H9 (cell line): ENCODE measurements at regions not wholly inside any gene's neighbourhood (a gene's known extent, or its start where the extent isn't known, plus 50 kb on each side); places are given as distances from the start of the nearest gene placed in this dataset.

ENCODE experiments used
- DNase-seq: peaks from one replicate; pipeline ENCODE4 v3.0.0-alpha.2; 2017
- H2AFZ ChIP-seq: one replicate; pipeline ENCODE4 v1.6.1; 2013; ENCODE audit warnings: mild to moderate bottlenecking, low read length, control low read depth, moderate library complexity
- H2AK5ac ChIP-seq: 2 replicates; pipeline ENCODE4 v1.6.1; 2013; ENCODE audit warnings: low read length, control low read depth, mixed read lengths; ENCODE audit not compliant: insufficient read length
- H2BK120ac ChIP-seq: one replicate; pipeline ENCODE4 v1.6.1; 2013; ENCODE audit warnings: low read depth, mild to moderate bottlenecking, low read length, control low read depth, inconsistent platforms; ENCODE audit not compliant: poor library complexity, severe bottlenecking
- H2BK12ac ChIP-seq: 2 replicates; pipeline ENCODE4 v1.6.1; 2013; ENCODE audit warnings: low read length, control low read depth, mixed read lengths, low read depth; ENCODE audit not compliant: insufficient read length
- H2BK15ac ChIP-seq: 2 replicates; pipeline ENCODE4 v1.6.1; 2013; ENCODE audit warnings: low read depth, low read length, control low read depth
- H2BK20ac ChIP-seq: one replicate; pipeline ENCODE4 v1.6.1; 2013; ENCODE audit warnings: low read depth, mild to moderate bottlenecking, low read length, control low read depth, inconsistent platforms; ENCODE audit not compliant: poor library complexity, severe bottlenecking
- H2BK5ac ChIP-seq: 2 replicates; pipeline ENCODE4 v1.6.1; 2013; ENCODE audit warnings: low read length, control low read depth, mixed read lengths; ENCODE audit not compliant: insufficient read length
- H3K14ac ChIP-seq: 2 replicates; pipeline ENCODE4 v1.6.1; 2013; ENCODE audit warnings: low read length, control low read depth; ENCODE audit not compliant: insufficient read depth
- H3K18ac ChIP-seq: 2 replicates; pipeline ENCODE4 v1.6.1; 2013; ENCODE audit warnings: low read depth, mild to moderate bottlenecking, mixed read lengths, low read length, control low read depth; ENCODE audit not compliant: insufficient read length
- H3K23ac ChIP-seq: 2 replicates; pipeline ENCODE4 v1.6.1; 2013; ENCODE audit warnings: low read length, control low read depth, mixed read lengths, low read depth; ENCODE audit not compliant: insufficient read length
- H3K23me2 ChIP-seq: 2 replicates; pipeline ENCODE4 v1.6.1; 2013; ENCODE audit warnings: low read depth, mild to moderate bottlenecking, mixed read lengths, low read length, control low read depth; ENCODE audit not compliant: insufficient read length, poor library complexity, severe bottlenecking
- H3K27ac ChIP-seq: 2 replicates; pipeline ENCODE4 v1.5.1; 2013; ENCODE audit warnings: low read length, control low read depth, mixed read lengths, low read depth; ENCODE audit not compliant: insufficient read length
- H3K27me3 ChIP-seq: 2 replicates; pipeline ENCODE4 v1.6.1; 2013; ENCODE audit warnings: low read length, control low read depth, inconsistent platforms; ENCODE audit not compliant: insufficient read depth
- H3K4ac ChIP-seq: 2 replicates; pipeline ENCODE4 v1.6.1; 2013; ENCODE audit warnings: low read depth, mild to moderate bottlenecking, control low read depth, inconsistent platforms, low read length, moderate library complexity
- H3K4me1 ChIP-seq: 2 replicates; pipeline ENCODE4 v1.6.1; 2013; ENCODE audit warnings: low read length, control low read depth, inconsistent platforms; ENCODE audit not compliant: insufficient read depth
- H3K4me2 ChIP-seq: 2 replicates; pipeline ENCODE4 v1.6.1; 2013; ENCODE audit warnings: low read length, control low read depth, mixed read lengths; ENCODE audit not compliant: insufficient read length, insufficient read depth
- H3K56ac ChIP-seq: 2 replicates; pipeline ENCODE4 v1.6.1; 2013; ENCODE audit warnings: low read depth, mild to moderate bottlenecking, mixed read lengths, low read length, control low read depth; ENCODE audit not compliant: insufficient read length
- H3K79me1 ChIP-seq: 2 replicates; pipeline ENCODE4 v1.6.1; 2013; ENCODE audit warnings: low read depth, mild to moderate bottlenecking, moderate library complexity, low read length, control low read depth, inconsistent platforms; ENCODE audit not compliant: insufficient read depth, poor library complexity, severe bottlenecking
- H3K79me2 ChIP-seq: 2 replicates; pipeline ENCODE4 v1.6.1; 2013; ENCODE audit warnings: low read length, control low read depth, inconsistent platforms; ENCODE audit not compliant: insufficient read depth
- H3K9ac ChIP-seq: 2 replicates; pipeline ENCODE4 v1.6.1; 2013; ENCODE audit warnings: low read length, control low read depth, mixed read lengths; ENCODE audit not compliant: insufficient read length; ENCODE audit errors: extremely low read depth
- H3K9me3 ChIP-seq: one replicate; pipeline ENCODE4 v1.6.1; 2013; ENCODE audit warnings: low read depth, low read length, inconsistent platforms; ENCODE audit not compliant: control insufficient read depth
- H3T11ph ChIP-seq: one replicate; pipeline ENCODE4 v1.6.1; 2013; ENCODE audit warnings: mild to moderate bottlenecking, low read length, control low read depth, inconsistent platforms
- H4K20me1 ChIP-seq: one replicate; pipeline ENCODE4 v1.6.1; 2013; ENCODE audit not compliant: control insufficient read depth, insufficient read length, insufficient read depth
- H4K5ac ChIP-seq: 2 replicates; pipeline ENCODE4 v1.6.1; 2013; ENCODE audit warnings: low read depth, mild to moderate bottlenecking, mixed read lengths, low read length, control low read depth; ENCODE audit not compliant: insufficient read length
- H4K8ac ChIP-seq: replicated peaks from 2 replicates; pipeline ENCODE4 v1.6.1; 2013; ENCODE audit warnings: low read length, control low read depth, mixed read lengths, low read depth; ENCODE audit not compliant: insufficient read length
- H4K91ac ChIP-seq: 2 replicates; pipeline ENCODE4 v1.6.1; 2013; ENCODE audit warnings: low read depth, mild to moderate bottlenecking, moderate library complexity, mixed read lengths, low read length, control low read depth; ENCODE audit not compliant: insufficient read length
- H3K27ac Mint-ChIP-seq, 3 experiments: 2 replicates in 2 of 3; 3 replicates in 1 of 3; pipeline ENCODE4 v1.8.0; 2020 to 2021; ENCODE audit warnings: mixed read lengths in 3 of 3, mild to moderate bottlenecking in 1 of 3, moderate library complexity in 1 of 3
- H3K27me3 Mint-ChIP-seq: 2 replicates; pipeline ENCODE4 v1.8.0; 2021; ENCODE audit warnings: low read depth, mild to moderate bottlenecking, moderate library complexity, mixed read lengths
- H3K36me3 Mint-ChIP-seq, 3 experiments: 2 replicates in 2 of 3; 3 replicates in 1 of 3; pipeline ENCODE4 v1.8.0; 2020 to 2021; ENCODE audit warnings: low read depth in 3 of 3, mixed read lengths in 3 of 3; ENCODE audit not compliant: insufficient read depth in 1 of 3
- H3K4me1 Mint-ChIP-seq, 2 experiments: 2 replicates each; pipeline ENCODE4 v1.8.0; 2020; ENCODE audit warnings: mixed read lengths in 2 of 2
- H3K4me3 Mint-ChIP-seq, 2 experiments: 2 replicates in 1 of 2; 3 replicates in 1 of 2; pipeline ENCODE4 v1.8.0; 2020 to 2021; ENCODE audit warnings: mild to moderate bottlenecking in 2 of 2, mixed read lengths in 2 of 2, moderate library complexity in 1 of 2
- H3K9me3 Mint-ChIP-seq, 2 experiments: 2 replicates in 1 of 2; 3 replicates in 1 of 2; pipeline ENCODE4 v1.8.0; 2020; ENCODE audit warnings: mild to moderate bottlenecking in 2 of 2, mixed read lengths in 2 of 2, moderate library complexity in 1 of 2
- WGBS: extraction: QIAGEN DNeasy Blood & Tissue Kit; methylation state at CpG from one replicate; pipeline ENCODE4 v1.1.7; 2013; ENCODE audit warnings: missing lambda C conversion rate, low lambda C conversion rate, mixed read lengths; ENCODE audit not compliant: insufficient read length; ENCODE audit errors: extremely low coverage; 5-methylcytosine and 5-hydroxymethylcytosine counted together
- TF ChIP-seq, protein P1 (sequence below): fragments of 200-600 bp; sonication (generic); conservative IDR thresholded peaks from 3 replicates; pipeline ENCODE4 v1.8.0; 2021; ENCODE audit warnings: antibody characterized with exemption, mild to moderate bottlenecking

GRCh38 chr7:85774986-85775385, 588.1 kb upstream of the SEMA3D start:
- Mint-ChIP-seq H3K27me3 (peaks cover 4% of the 10 kb centered on the region; the same call in 1 of the 2 replicates), H3K4me3 (no peak overlapping the region), H3K36me3 (no peaks in the 10 kb centered on the region), H3K9me3 (no peaks in the 10 kb centered on the region), H3K4me1 (no peaks in the 10 kb centered on the region), H3K27ac (no peak overlapping the region)
- no peak overlapping the region for H3K14ac ChIP-seq
- no peak overlapping the region for H3K23ac ChIP-seq
- H4K8ac ChIP-seq = no peak overlapping the region
- H4K5ac ChIP-seq = no peak overlapping the region
- no peak for DNase-seq
- H2AFZ ChIP-seq = no peak overlapping the region
- no peak overlapping the region for H2AK5ac ChIP-seq
- no peaks in the 10 kb centered on the region for H3K79me1 ChIP-seq
- no peak overlapping the region for H2BK15ac ChIP-seq
- TF ChIP-seq, protein P1, sequence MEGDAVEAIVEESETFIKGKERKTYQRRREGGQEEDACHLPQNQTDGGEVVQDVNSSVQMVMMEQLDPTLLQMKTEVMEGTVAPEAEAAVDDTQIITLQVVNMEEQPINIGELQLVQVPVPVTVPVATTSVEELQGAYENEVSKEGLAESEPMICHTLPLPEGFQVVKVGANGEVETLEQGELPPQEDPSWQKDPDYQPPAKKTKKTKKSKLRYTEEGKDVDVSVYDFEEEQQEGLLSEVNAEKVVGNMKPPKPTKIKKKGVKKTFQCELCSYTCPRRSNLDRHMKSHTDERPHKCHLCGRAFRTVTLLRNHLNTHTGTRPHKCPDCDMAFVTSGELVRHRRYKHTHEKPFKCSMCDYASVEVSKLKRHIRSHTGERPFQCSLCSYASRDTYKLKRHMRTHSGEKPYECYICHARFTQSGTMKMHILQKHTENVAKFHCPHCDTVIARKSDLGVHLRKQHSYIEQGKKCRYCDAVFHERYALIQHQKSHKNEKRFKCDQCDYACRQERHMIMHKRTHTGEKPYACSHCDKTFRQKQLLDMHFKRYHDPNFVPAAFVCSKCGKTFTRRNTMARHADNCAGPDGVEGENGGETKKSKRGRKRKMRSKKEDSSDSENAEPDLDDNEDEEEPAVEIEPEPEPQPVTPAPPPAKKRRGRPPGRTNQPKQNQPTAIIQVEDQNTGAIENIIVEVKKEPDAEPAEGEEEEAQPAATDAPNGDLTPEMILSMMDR = no peak
- no peak overlapping the region for H4K91ac ChIP-seq
- no peaks in the 10 kb centered on the region for H3K23me2 ChIP-seq
- H4K20me1 ChIP-seq = no peaks in the 10 kb centered on the region
- no CpG with 5 or more reads among the region's 6 CpGs for WGBS
- H3K79me2 ChIP-seq = no peaks in the 10 kb centered on the region
- H2BK120ac ChIP-seq = no peak overlapping the region
- H3K4me1 ChIP-seq = no peaks in the 10 kb centered on the region
- H3T11ph ChIP-seq = no peak overlapping the region
- no peak overlapping the region for H3K4me2 ChIP-seq
- no peak overlapping the region for H2BK20ac ChIP-seq
- no peak overlapping the region for H3K27ac ChIP-seq
- H2BK12ac ChIP-seq = no peak overlapping the region
- H3K18ac ChIP-seq = no peak overlapping the region
- H3K9ac ChIP-seq = no peak overlapping the region
- no peak overlapping the region for H3K56ac ChIP-seq
- H2BK5ac ChIP-seq = no peak overlapping the region
- H3K27me3 ChIP-seq = no peaks in the 10 kb centered on the region
- H3K4ac ChIP-seq = no peak overlapping the region
- no peaks in the 10 kb centered on the region for H3K9me3 ChIP-seq
